Osteoblast (primary cell): ENCODE measurements at regions not wholly inside any gene's neighbourhood (a gene's known extent, or its start where the extent isn't known, plus 50 kb on each side); places are given as distances from the start of the nearest gene placed in this dataset.

Experiments used
- DNase-seq: peaks from one replicate; pipeline ENCODE4 v3.0.0; 2011; ENCODE audit warnings: low spot score, mixed read lengths; ENCODE audit not compliant: insufficient read length; ENCODE audit errors: missing footprints
- H2AFZ ChIP-seq: 2 replicates; pipeline ENCODE4 v1.6.0; 2011; ENCODE audit warnings: mild to moderate bottlenecking, low read length
- H3K27ac ChIP-seq: 2 replicates; pipeline ENCODE4 v1.5.1; 2011; ENCODE audit warnings: mild to moderate bottlenecking, low read depth, low read length, moderate library complexity
- H3K27me3 ChIP-seq: 2 replicates; pipeline ENCODE4 v1.6.0; 2012; ENCODE audit warnings: mild to moderate bottlenecking, control low read depth, inconsistent platforms, low read length, moderate library complexity; ENCODE audit not compliant: insufficient read depth
- H3K36me3 ChIP-seq: 2 replicates; pipeline ENCODE4 v1.5.1; 2011; ENCODE audit warnings: mild to moderate bottlenecking, low read length, control low read depth, moderate library complexity; ENCODE audit not compliant: insufficient read depth
- H3K4me1 ChIP-seq: 2 replicates; pipeline ENCODE4 v1.5.1; 2011; ENCODE audit warnings: mild to moderate bottlenecking, low read length, control low read depth, moderate library complexity; ENCODE audit not compliant: insufficient read depth
- H3K4me2 ChIP-seq: 2 replicates; pipeline ENCODE4 v1.6.0; 2011; ENCODE audit warnings: mild to moderate bottlenecking, low read length; ENCODE audit not compliant: insufficient read depth
- H3K4me3 ChIP-seq: fragments of 200-600 bp; sonication (generic); 3 replicates; pipeline ENCODE4 v1.5.1; 2012; ENCODE audit warnings: mild to moderate bottlenecking, low read length, inconsistent platforms; ENCODE audit not compliant: insufficient read depth
- H3K79me2 ChIP-seq: 2 replicates; pipeline ENCODE4 v1.6.0; 2012; ENCODE audit warnings: mild to moderate bottlenecking, low read length, control low read depth, inconsistent platforms; ENCODE audit not compliant: insufficient read depth
- H3K9me3 ChIP-seq: 2 replicates; pipeline ENCODE4 v1.5.1; 2011; ENCODE audit warnings: low read depth, low read length, control low read depth
- H4K20me1 ChIP-seq: 2 replicates; pipeline ENCODE4 v1.6.0; 2012; ENCODE audit warnings: mild to moderate bottlenecking, low read length, control low read depth; ENCODE audit not compliant: insufficient read depth
- TF ChIP-seq, protein P1 (sequence below): IDR thresholded peaks from 2 replicates; pipeline ENCODE4 v1.5.1; 2011; ENCODE audit warnings: mild to moderate bottlenecking, low read depth, low read length, moderate library complexity; ENCODE audit errors: extremely low read depth

DNA sequence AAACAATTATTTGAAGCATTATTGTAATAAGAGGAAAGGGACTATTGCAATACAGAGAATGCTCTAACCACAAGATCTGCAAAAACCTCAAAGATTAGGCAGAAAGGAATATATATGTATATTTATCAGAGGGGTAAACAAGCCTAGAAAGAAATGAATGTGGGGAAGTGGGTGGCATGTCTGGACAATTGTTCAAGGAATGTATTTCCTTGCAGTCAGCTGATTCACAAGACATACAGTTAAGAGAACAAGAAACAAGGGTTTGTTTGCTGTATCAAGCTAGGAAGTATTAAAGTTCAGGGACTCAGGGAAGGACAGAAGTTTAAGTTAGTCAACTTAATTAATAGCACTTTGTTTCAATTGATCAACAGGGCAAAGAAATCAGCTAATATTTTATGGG lies 514.7 kb downstream of the CENPC start:
- no peak overlapping the region for H2AFZ ChIP-seq

DNA sequence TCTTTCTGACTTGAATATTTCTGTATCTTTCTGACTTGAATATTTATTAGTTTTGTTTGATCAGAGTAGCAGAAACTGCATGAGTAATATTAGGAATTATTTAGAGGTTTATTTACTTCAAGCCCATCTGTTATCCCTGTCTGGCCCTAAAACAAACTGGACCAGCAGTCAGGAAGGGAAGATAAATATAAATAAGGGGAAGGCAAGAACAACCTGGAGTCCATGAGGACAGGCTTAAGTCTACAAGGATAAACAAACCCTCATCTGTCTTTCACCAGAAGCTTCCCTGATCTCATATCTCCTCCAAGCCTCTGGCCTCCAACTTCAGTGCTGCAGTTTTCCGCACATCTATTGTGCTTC lies 524.9 kb downstream of the CENPC start:
- TF ChIP-seq, protein P1, sequence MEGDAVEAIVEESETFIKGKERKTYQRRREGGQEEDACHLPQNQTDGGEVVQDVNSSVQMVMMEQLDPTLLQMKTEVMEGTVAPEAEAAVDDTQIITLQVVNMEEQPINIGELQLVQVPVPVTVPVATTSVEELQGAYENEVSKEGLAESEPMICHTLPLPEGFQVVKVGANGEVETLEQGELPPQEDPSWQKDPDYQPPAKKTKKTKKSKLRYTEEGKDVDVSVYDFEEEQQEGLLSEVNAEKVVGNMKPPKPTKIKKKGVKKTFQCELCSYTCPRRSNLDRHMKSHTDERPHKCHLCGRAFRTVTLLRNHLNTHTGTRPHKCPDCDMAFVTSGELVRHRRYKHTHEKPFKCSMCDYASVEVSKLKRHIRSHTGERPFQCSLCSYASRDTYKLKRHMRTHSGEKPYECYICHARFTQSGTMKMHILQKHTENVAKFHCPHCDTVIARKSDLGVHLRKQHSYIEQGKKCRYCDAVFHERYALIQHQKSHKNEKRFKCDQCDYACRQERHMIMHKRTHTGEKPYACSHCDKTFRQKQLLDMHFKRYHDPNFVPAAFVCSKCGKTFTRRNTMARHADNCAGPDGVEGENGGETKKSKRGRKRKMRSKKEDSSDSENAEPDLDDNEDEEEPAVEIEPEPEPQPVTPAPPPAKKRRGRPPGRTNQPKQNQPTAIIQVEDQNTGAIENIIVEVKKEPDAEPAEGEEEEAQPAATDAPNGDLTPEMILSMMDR, result no peak
- no peak overlapping the region for H2AFZ ChIP-seq
- H4K20me1 ChIP-seq, result no peaks in the 10 kb centered on the region
- no peaks in the 10 kb centered on the region for H3K27me3 ChIP-seq
- H3K79me2 ChIP-seq, result no peaks in the 10 kb centered on the region
- H3K4me1 ChIP-seq, result no peaks in the 10 kb centered on the region
- no peaks in the 10 kb centered on the region for H3K36me3 ChIP-seq
- no peak overlapping the region for H3K4me3 ChIP-seq
- no peak for DNase-seq
- H3K9me3 ChIP-seq, result no peaks in the 10 kb centered on the region
- no peak overlapping the region for H3K27ac ChIP-seq
- no peak overlapping the region for H3K4me2 ChIP-seq

More for the DNA sequence above, 514.7 kb downstream of the CENPC start:
- H3K27me3 ChIP-seq, result no peaks in the 10 kb centered on the region
- no peak overlapping the region for H3K4me3 ChIP-seq
- no peak overlapping the region for H3K4me2 ChIP-seq
- H3K27ac ChIP-seq, result no peak overlapping the region
- peaks cover 3% of the 10 kb centered on the region for H3K9me3 ChIP-seq
- no peaks in the 10 kb centered on the region for H3K36me3 ChIP-seq
- DNase-seq, result no peak
- H4K20me1 ChIP-seq, result no peaks in the 10 kb centered on the region
- H3K4me1 ChIP-seq, result no peaks in the 10 kb centered on the region
- TF ChIP-seq, protein P1, result no peak
- no peaks in the 10 kb centered on the region for H3K79me2 ChIP-seq

GRCh38 chr4:67019686-67020437 lies 525.4 kb downstream of the CENPC start:
- Histone ChIP-seq H3K27me3 (no peaks in the 10 kb centered on the region), H3K36me3 (no peaks in the 10 kb centered on the region), H3K27ac (no peak overlapping the region), H4K20me1 (no peaks in the 10 kb centered on the region), H2AFZ (no peak overlapping the region), H3K4me2 (no peak overlapping the region), H3K4me3 (no peak overlapping the region), H3K9me3 (no peaks in the 10 kb centered on the region), H3K79me2 (no peaks in the 10 kb centered on the region), H3K4me1 (no peaks in the 10 kb centered on the region)
- DNase-seq, result no peak
- TF ChIP-seq, protein P1, result no peak

DNA sequence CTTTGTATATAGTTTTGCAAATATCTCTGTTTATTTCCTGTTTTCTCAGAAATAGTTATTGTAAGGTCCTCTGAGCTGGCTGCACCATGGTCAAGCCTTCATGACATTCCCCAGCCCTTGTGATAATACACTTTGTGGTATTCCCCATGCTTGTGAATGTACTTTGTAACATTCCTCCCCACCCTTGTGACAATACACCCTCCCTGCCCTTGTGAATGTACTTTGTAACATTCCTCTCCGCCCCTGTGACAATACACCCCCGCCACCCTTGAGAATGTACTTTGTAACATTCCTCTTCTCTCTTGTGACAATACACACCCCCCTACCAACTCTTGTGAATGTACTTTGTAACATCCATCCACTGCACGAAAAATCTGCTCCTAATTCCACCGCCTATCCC lies 530.7 kb downstream of the CENPC start:
- H2AFZ ChIP-seq, result no peak overlapping the region
- H3K27me3 ChIP-seq, result no peaks in the 10 kb centered on the region
- H3K4me2 ChIP-seq, result no peak overlapping the region
- no peaks in the 10 kb centered on the region for H3K79me2 ChIP-seq
- no peaks in the 10 kb centered on the region for H3K36me3 ChIP-seq
- peak; percentile 9 for DNase-seq
- no peaks in the 10 kb centered on the region for H3K4me1 ChIP-seq
- no peaks in the 10 kb centered on the region for H4K20me1 ChIP-seq
- TF ChIP-seq, protein P1, result no peak
- no peak overlapping the region for H3K27ac ChIP-seq
- no peak overlapping the region for H3K4me3 ChIP-seq
- H3K9me3 ChIP-seq, result no peaks in the 10 kb centered on the region
